Transverse colon (tissue), 4 donors: ENCODE measurements at regions not wholly inside any gene's neighbourhood (a gene's known extent, or its start where the extent isn't known, plus 50 kb on each side); places are given as distances from the start of the nearest gene placed in this dataset.

Experiments used
- DNase-seq: peaks from one replicate; pipeline ENCODE4 v3.0.0-alpha.2; 2019
- H3K27ac ChIP-seq, 4 donors: fragments of 200-600 bp; sonication (generic); 2 replicates each; pipeline ENCODE4 v1.5.1; 2016 to 2018; ENCODE audit warnings: inconsistent platforms in 4 of 4
- H3K27me3 ChIP-seq: fragments of 200-600 bp; sonication (generic); 2 replicates; pipeline ENCODE4 v1.5.1; 2017; ENCODE audit warnings: inconsistent platforms
- H3K36me3 ChIP-seq, 4 donors: fragments of 200-600 bp; sonication (generic); 2 replicates each; pipeline ENCODE4 v1.5.1; 2017 to 2019; ENCODE audit warnings: inconsistent platforms in 4 of 4
- H3K4me1 ChIP-seq, 4 donors: fragments of 200-600 bp; sonication (generic); 2 replicates each; pipeline ENCODE4 v1.5.1; 2017 to 2020; ENCODE audit warnings: inconsistent platforms in 4 of 4
- H3K4me3 ChIP-seq, 4 donors: fragments of 200-600 bp; sonication (generic); 1 replicate in 1 of 4; 2 replicates in 3 of 4; pipeline versions ENCODE4 v1.5.1 to v1.6.1; 2017 to 2019; ENCODE audit warnings: inconsistent platforms in 4 of 4
- H3K9me3 ChIP-seq, 2 donors: fragments of 200-600 bp; sonication (generic); 2 replicates each; pipeline ENCODE4 v1.5.1; 2017 to 2019; ENCODE audit warnings: inconsistent platforms in 2 of 2
- CTCF ChIP-seq, 5 experiments: fragments of 200-600 bp in 3 of 5; fragments of 450-650 bp in 2 of 5; sonication (generic) in 3 of 5; IDR thresholded peaks; 1 replicate in 2 of 5; 2 replicates in 3 of 5; pipeline ENCODE4 v1.5.1; 2016 to 2017; ENCODE audit warnings: antibody characterized with exemption in 5 of 5, inconsistent platforms in 3 of 5, mild to moderate bottlenecking in 2 of 5, moderate library complexity in 1 of 5
- EP300 ChIP-seq: sonication (generic); formaldehyde crosslinking; IDR thresholded peaks from one replicate; pipeline ENCODE4 v1.6.1; 2017; ENCODE audit warnings: antibody characterized with exemption, low read depth
- POLR2A ChIP-seq: fragments of 450-650 bp; IDR thresholded peaks from one replicate; pipeline ENCODE4 v1.6.1; 2016; ENCODE audit warnings: antibody characterized with exemption, mild to moderate bottlenecking, moderate library complexity
- POLR2AphosphoS5 ChIP-seq, 3 donors: sonication (generic); formaldehyde crosslinking; IDR thresholded peaks; one replicate each; pipeline ENCODE4 v1.6.1; 2016; ENCODE audit warnings: antibody characterized with exemption in 3 of 3
- WGBS, 2 donors: methylation state at CpG; one replicate each; pipeline ENCODE4 v1.1.5; 2018; ENCODE audit warnings: low coverage in 1 of 2; 5-methylcytosine and 5-hydroxymethylcytosine counted together
- in situ Hi-C, 4 donors: fragments of 200-750 bp; cut with MboI; loops; one replicate each; pipeline versions ENCODE4 v1.15.0 to v1.15.1; 2017; ENCODE audit warnings: low sequenced_read_pairs in 3 of 4, low pct_ligation_motif_present in 1 of 4, low pct_unique_long_range_greater_than_20kb in 1 of 4
- intact Hi-C: fragments of 100-400 bp; cut with DNase I; formaldehyde crosslinking; loops from one replicate; pipeline ENCODE4 v1.15.1; 2023; ENCODE audit warnings: low total_unique reads

DNA sequence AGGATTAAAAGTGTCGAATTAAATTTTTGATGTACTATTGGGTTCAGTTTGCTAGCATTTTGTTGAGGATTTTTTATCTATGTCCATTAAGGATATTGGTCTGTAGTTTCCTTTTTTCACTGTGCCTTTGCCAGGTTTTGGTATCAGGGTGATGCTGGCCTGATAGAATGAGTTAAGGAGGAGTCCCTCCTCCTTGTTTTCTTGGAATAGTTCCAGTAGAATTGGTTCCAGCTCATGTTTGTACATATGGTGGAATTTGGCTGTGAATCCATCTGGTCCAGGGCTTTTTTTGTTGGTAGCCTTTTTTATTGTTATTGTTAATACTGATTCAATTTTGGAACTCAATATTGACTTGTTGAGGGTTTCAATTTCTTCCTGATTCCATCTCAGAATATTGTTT lies 141.8 kb downstream of the SIM1 start:
- 88% methylated on average over 1 of the region's 1 CpG; no CpG with 5 or more reads in 1 of the 2 donors for WGBS, 2 donors
- no peak for DNase-seq
- no peaks in the 10 kb centered on the region for H3K4me1 ChIP-seq
- H3K36me3 ChIP-seq, result no peaks in the 10 kb centered on the region
- intact Hi-C loops, result no loop called here
- no peak overlapping the region for H3K27ac ChIP-seq
- no peak overlapping the region for H3K4me3 ChIP-seq
- in situ Hi-C loops, result no loop called here
- no peak for TF ChIP-seq EP300
- TF ChIP-seq POLR2A, result no peak
- no peak for TF ChIP-seq CTCF (IDR thresholded peaks at IDR 0.05)
- no peak for TF ChIP-seq POLR2AphosphoS5 (IDR thresholded peaks at IDR 0.05)
- H3K27me3 ChIP-seq, result no peaks in the 10 kb centered on the region
- H3K9me3 ChIP-seq, result no peaks in the 10 kb centered on the region

DNA sequence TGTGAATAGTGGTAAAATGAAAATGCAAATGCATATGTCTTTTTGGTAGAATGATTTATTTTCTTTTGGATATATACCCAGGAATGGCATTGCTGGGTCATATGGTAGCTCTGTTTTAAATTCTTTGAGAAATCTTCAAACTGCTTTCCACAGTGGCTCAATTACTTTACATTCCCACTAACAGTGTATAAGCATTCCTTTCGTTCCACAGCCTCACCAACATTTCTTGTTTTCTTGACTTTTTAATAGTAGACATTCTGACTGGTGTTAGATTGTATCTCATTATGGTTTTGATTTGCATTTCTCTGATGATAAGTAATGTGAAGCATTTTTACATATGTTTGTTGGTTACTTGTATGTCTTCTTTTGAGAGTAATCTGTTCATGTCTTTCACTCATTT lies 144.0 kb downstream of the SIM1 start:
- in situ Hi-C loops, result no loop called here
- TF ChIP-seq CTCF (IDR thresholded peaks at IDR 0.05) (no peak), EP300 (no peak), POLR2A (no peak)

DNA sequence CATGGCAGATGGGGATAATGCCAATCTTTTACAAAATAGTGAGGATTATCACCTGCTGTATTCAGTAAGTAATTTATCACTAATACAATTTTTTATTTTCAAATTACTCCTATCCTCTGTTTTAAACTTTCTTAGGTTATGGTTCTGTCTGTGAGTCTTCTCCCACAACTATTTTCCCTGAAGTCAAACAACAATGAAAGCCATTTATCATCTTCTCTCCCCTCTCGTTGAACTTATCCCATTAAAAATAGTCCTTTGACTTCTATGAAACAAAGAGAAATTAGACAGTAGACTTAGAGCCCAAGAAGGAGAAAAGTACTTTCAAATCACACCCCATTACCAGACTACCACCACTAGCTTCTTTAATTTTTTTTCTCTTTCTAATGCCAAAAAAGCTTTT lies 147.7 kb downstream of the SIM1 start:
- in situ Hi-C loops, result no loop called here
- H3K27ac ChIP-seq, result no peak overlapping the region
- no peaks in the 10 kb centered on the region for H3K27me3 ChIP-seq
- intact Hi-C loops, result no loop called here
- H3K4me1 ChIP-seq, result no peaks in the 10 kb centered on the region
- no peaks in the 10 kb centered on the region for H3K9me3 ChIP-seq
- TF ChIP-seq POLR2A (no peak), EP300 (no peak), POLR2AphosphoS5 (IDR thresholded peaks at IDR 0.05) (no peak), CTCF (IDR thresholded peaks at IDR 0.05) (no peak)
- no peak overlapping the region for H3K4me3 ChIP-seq
- H3K36me3 ChIP-seq, result no peaks in the 10 kb centered on the region
- no peak for DNase-seq
- WGBS, 2 donors, result 20 to 29% methylated on average over 1 of the region's 1 CpG

More for the DNA sequence above, 144.0 kb downstream of the SIM1 start:
- DNase-seq, result no peak
- no peaks in the 10 kb centered on the region for H3K4me1 ChIP-seq
- WGBS, 2 donors, result 13 to 52% methylated on average over 1 of the region's 1 CpG
- H3K27me3 ChIP-seq, result no peaks in the 10 kb centered on the region
- H3K4me3 ChIP-seq, result no peak overlapping the region
- no peaks in the 10 kb centered on the region for H3K36me3 ChIP-seq
- intact Hi-C loops, result no loop called here
- no peaks in the 10 kb centered on the region for H3K9me3 ChIP-seq
- no peak overlapping the region for H3K27ac ChIP-seq

DNA sequence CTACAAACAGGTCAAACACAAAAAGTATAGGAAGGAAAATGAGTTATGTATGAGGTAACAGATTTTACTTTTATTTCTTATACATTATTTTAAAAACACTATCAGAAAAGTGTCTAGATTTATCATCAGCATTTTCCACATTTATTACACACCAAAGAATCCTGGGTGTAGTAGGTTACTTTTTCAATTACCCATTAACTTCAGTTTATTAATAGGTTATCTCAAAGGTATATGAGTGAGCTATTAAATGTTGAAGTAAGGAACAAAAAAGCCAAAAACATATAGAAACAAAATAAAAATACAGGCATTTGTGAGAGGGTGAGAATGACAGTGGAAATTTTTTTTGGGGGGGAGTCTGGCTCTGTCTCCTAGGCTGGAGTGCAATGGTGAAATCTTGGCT lies 150.5 kb downstream of the SIM1 start:
- Histone ChIP-seq H3K27ac (no peak overlapping the region), H3K4me3 (no peak overlapping the region), H3K36me3 (no peaks in the 10 kb centered on the region), H3K9me3 (no peaks in the 10 kb centered on the region), H3K4me1 (no peaks in the 10 kb centered on the region), H3K27me3 (no peaks in the 10 kb centered on the region)
- TF ChIP-seq POLR2AphosphoS5 (IDR thresholded peaks at IDR 0.05), result no peak
- TF ChIP-seq EP300, result no peak
- TF ChIP-seq POLR2A, result no peak
- TF ChIP-seq CTCF (IDR thresholded peaks at IDR 0.05), result no peak
- DNase-seq, result no peak
- in situ Hi-C loops, result no loop called here
- intact Hi-C loops, result no loop called here
